ENCODE measurements at regions not wholly inside any gene's neighbourhood (a gene's known extent, or its start where the extent isn't known, plus 50 kb on each side); places are given as distances from the start of the nearest gene placed in this dataset.

DNA sequence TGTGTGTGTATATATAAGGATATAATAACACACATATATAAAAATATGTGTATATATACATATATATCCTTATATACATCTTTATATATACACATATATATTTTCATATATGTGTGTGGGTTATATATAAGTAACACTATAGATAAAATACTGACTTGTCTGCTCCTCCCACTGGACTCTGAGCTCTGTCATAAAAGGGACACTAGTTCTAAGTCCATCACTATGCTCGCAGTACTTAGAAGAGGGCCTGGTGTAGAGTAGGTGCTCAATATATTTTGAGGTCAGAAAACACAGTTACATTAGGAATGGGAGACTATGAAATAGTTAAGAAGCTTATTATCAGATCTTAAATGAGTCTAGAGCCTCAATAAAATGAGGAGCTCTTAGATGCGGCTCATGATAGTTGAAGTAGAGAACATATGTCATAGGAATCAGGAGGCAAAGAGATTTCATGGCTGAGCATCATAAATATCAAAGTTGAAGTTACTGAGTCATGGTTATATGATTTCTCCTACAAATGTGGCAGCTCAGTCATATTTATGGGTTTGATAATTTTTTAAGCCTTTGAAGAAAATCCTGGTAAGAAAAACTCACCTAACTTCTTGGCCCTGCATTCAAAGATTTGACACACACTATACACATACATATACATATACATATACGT, 371.2 kb upstream of the THBS1 start:
- DNase-seq (ENCODE audit: low read depth), result no peak

GRCh38 chr15:39211108-39211979, 369.5 kb upstream of the THBS1 start:
- DNase-seq (ENCODE audit: low read depth), result no peak

DNA sequence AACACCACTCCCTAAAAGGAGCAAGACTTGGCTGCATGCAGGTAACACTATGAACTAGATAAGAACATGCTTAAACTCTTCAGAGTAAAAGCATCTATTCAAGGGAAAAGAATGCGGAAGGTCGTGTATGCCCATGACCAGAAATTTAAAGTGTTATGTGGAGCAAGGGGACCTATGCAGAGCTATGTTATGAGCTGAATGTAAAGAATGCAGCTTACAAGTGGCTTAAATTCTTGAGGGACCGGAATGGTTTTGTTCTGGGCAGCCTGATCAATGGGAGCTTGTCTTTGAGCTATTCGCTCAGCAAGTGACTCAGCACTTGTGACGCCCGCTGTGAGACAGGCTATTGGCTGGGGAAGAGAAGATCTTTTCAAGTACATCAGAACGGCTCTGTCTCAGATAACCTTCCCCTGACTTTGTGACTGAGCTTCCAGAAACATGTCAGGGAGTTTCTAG, 367.5 kb upstream of the THBS1 start:
- DNase-seq (ENCODE audit: low read depth), result no peak

GRCh38 chr15:39215015-39215414, 365.9 kb upstream of the THBS1 start:
- DNase-seq (ENCODE audit: low read depth), result no peak

DNA sequence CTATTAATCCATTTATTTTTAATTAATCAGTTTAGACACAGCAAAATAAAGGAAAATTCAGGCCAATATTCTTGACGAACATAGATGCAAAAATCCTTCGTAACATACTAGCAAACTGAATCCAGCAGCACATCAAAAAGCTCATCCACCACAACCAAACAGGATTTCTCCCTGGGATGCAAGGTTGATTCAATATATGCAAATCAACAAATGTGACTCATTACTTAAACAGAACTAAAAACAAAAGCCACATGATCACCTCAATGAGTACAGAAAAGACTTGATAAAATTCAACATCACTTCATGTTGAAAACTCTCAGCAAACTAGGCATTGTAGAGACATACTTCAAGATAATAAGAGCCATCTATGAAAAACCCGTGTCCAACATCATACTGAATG, 364.1 kb upstream of the THBS1 start:
- no peak for DNase-seq (ENCODE audit: low read depth)

DNA sequence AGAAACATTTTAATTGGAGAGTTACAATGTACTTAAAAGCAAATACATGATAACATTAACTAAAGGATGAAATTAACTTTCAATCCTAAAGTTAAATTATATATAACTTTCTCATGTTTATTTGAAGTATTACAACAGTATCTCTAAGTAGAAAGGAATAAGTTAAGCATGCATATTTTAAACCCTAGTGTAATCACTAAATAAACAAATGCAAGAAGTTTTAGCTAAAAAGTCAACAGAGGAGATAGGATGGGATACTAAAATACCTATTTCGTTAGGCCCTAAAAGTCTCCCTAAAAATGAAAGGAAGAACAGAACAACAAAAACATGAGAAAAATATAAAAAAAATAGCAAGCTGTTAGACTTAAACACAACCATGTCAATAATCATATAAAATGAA, 361.3 kb upstream of the THBS1 start:
- DNase-seq (ENCODE audit: low read depth), result no peak

GRCh38 chr15:39226169-39226937, 354.5 kb upstream of the THBS1 start:
- no peak for DNase-seq (ENCODE audit: low read depth)

DNA sequence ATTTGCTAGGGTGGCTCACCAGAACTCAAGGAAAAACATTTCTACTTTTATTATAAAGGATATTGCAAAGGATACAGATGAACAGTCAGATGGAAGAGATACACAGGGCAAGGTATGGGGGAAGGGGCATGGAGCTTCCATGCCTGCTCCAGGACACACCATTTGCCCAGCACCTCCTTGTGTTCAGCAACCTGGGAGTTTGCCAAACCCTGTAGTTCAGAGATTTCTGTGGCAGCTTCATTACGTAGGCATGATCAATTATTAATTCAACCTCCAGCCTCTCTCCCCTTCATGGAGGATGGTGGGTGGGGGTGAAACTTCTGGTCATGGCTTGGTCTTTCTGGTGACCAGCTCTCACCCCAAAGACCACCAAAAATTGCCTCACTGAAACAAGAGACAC, 353.9 kb upstream of the THBS1 start:
- no peak for DNase-seq (ENCODE audit: low read depth)

DNA sequence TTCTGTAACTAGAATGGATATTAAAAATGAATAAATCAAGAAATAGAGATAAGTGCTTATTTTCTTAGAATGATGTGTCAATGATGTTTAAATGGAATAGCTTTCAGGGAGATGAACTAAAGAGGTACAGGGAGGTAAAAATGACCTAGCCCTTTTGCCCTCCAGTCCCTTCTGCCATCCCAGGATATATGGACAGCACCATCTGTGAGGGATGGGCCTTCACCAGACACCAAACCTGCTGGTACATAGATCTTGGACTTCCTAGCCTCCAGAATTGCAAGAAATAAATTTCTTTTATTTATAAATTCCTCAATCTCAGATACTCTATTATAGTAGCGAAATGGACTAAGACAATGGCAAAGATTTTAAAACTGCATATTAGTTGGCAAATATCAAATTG, 352.0 kb upstream of the THBS1 start:
- no peak for DNase-seq (ENCODE audit: low read depth)

GRCh38 chr15:39230205-39230907, 350.5 kb upstream of the THBS1 start:
- no peak for DNase-seq (ENCODE audit: low read depth)

GRCh38 chr15:39230908-39231285, 350.0 kb upstream of the THBS1 start:
- DNase-seq (ENCODE audit: low read depth), result no peak

DNA sequence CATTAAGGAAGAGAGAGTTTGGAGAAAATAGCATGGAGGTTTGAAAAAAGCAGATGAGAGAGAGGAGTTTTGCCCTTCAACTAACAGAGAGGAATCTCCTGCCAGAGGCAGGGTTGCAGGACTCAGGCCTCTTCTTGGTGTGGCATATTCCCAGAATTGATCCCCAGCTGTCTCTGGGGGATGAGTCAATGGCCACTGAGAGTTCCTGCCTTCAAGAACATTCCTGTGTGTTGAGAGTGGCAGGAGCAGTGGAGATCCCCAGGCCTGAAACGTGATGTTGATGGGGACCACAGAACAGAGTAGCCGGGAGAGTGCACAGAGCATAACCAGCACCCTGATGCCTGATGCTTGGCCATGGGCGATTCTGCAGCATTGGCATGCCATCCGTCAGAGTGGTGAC, 348.4 kb upstream of the THBS1 start:
- no peak for DNase-seq (ENCODE audit: low read depth)

DNA sequence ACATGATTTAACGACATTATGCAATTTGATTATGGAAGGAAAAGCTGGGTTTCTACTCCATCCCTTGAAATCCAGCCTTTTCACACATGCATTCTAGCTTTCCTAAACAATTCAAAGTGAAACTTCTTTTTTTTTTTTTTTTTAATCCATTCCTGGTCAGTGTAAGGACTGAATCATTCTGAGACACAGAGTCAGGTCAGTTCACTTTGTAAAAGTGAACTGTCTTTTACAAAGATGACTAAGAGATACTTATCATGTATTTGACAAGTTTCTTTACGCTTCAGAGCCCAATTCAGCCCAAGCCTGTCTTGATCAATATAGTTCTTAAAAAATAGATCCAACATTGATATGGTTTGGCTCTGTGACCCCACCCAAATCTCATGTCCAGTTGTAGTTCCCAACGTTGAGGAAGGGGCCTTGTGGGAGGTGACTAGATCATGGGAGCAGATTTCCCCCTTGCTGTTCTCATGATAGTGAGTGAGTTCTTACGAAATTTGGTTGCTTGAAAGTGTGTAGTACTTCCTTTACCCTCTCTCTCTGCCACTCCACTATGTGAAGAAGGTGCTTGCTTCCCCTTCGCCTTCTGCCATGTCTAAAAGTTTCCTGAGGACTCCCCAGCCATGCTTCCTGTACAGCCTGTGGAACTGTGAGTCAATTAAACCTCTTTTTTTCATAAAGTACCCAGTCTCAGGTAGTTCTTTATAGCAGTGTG, 345.6 kb upstream of the THBS1 start:
- DNase-seq (ENCODE audit: low read depth), result no peak

DNA sequence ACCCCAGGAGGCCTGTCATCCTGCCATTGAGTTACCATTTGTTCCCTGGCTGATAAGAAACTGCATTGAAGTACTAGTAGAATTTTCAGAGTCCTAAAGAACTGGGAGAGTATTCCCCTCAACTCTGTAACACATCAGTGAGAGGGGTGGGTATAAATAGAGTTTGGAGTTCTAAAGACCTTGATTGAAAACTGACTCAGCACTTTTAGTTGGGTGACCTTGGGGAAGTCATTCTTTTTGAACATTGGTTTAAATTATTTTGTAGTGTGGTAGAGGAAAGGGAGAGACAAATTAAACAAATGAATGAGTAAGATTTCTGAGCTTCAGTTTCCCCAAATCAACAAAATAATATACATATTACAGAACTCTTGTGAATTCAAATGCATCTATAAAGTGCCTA, 344.5 kb upstream of the THBS1 start:
- no peak for DNase-seq (ENCODE audit: low read depth)

- no peak for DNase-seq (ENCODE audit: low read depth)
Measured at GRCh38 chr15:39238443-39238842, 342.4 kb upstream of the THBS1 start.

GRCh38 chr15:39239562-39239961, 341.3 kb upstream of the THBS1 start:
- DNase-seq (ENCODE audit: low read depth), result no peak

- no peak for DNase-seq (ENCODE audit: low read depth)
Measured at GRCh38 chr15:39242345-39242744, 338.5 kb upstream of the THBS1 start.

DNA sequence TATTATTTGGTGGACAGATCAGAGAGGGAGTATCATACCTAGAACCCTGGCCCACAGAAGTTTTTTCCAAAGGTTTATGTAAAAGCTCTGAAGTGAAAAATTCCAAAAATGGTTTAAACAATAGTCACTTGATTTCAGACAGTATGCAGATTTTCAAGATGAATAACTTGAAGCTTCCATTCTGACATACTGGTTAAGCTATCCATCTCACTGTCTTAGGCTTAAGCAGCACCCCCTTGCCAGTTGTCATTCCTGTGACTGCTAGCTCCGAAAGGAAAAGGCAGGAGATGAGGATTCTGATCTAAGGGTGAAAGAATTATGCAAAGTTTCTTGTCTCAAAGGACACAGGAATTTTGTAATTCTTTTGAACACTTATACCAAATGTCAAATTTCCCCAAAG, 337.5 kb upstream of the THBS1 start:
- no peak for DNase-seq (ENCODE audit: low read depth)

GRCh38 chr15:39244776-39245175, 336.1 kb upstream of the THBS1 start:
- DNase-seq (ENCODE audit: low read depth), result no peak

- no peak for DNase-seq (ENCODE audit: low read depth)
Measured at GRCh38 chr15:39246523-39246922, 334.4 kb upstream of the THBS1 start.

DNA sequence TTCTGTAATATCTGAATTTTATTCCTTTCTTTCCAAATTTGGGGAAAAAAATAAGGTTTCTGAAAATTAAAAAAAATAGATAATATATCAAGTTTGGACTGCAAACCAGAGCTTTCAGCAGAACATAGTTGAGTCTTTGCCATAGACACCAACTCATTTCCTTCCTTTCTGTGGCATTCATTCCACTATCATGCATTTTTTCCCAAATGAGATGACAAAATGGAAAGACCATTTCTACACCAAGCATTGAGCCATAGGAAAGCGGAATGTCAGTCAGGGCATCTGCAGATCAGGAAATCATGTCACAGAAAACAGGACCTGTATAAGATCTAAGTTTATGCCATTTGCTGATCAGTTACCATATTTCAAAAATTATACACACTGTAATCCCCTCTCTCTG, 333.3 kb upstream of the THBS1 start:
- no peak for DNase-seq (ENCODE audit: low read depth)

DNA sequence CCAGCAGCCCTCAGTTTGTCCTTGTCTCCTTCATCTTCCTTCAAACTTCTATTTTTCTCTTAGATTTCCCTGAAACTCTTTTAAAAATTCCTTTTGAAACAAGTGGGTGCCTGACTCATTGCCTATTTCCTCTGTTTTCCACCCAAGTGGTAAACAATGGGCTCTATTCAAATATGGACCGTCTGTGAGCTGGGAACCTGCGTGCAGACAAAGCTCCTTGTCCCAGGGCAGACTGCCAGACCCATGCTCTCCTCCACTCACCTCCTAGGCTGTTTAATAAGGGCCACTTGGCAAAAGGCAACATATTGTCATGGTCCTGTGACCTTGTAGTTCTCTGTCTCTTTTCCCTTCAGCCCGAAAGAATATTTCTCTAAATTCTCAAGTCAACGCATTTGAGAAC, 332.7 kb upstream of the THBS1 start:
- no peak for DNase-seq (ENCODE audit: low read depth)
